AG04450 (cell line): ENCODE measurements at regions not wholly inside any gene's neighbourhood (a gene's known extent, or its start where the extent isn't known, plus 50 kb on each side); places are given as distances from the start of the nearest gene placed in this dataset.

ENCODE experiments used
- CTCF ChIA-PET: fragments of 300-600, 350-600 bp; formaldehyde crosslinking; extraction: SDS; loops from one replicate; lab custom pipeline; 2022; ENCODE audit warnings: antibody characterized with exemption, inconsistent platforms; lab: Charles Lee
- POLR2A ChIA-PET: fragments of 350-600 bp; formaldehyde crosslinking; extraction: SDS; loops from one replicate; lab custom pipeline; 2021; ENCODE audit warnings: antibody characterized with exemption, inconsistent platforms; lab: Yijun Ruan, JAX
- DNase-seq: peaks from one replicate; pipeline ENCODE4 v3.0.0-alpha.2; 2011; ENCODE audit warnings: low read depth, low spot score
- H3K27ac ChIP-seq: one replicate; pipeline ENCODE4 v1.5.1; 2012; ENCODE audit warnings: low read depth, low read length, control low read depth
- H3K27me3 ChIP-seq: one replicate; pipeline ENCODE4 v1.6.0; 2012; ENCODE audit warnings: low read length; ENCODE audit not compliant: control insufficient read depth, insufficient read depth
- H3K4me3 ChIP-seq: 2 replicates; pipeline ENCODE4 v1.5.1; 2011; ENCODE audit warnings: mild to moderate bottlenecking, low read depth, low read length, control low read depth
- H3K9me3 ChIP-seq: 2 replicates; pipeline ENCODE4 v1.5.1; 2012; ENCODE audit warnings: low read length; ENCODE audit not compliant: control insufficient read depth, insufficient read depth
- CTCF ChIP-seq: IDR thresholded peaks from 2 replicates; pipeline ENCODE4 v1.5.1; 2011; ENCODE audit warnings: low read depth, low read length, control low read depth, inconsistent platforms

GRCh38 chr9:3028535-3028934, 184.6 kb upstream of the PUM3 start:
- Histone ChIP-seq H3K4me3 (no peak overlapping the region), H3K27me3 (no peaks in the 10 kb centered on the region), H3K9me3 (no peaks in the 10 kb centered on the region), H3K27ac (no peak overlapping the region)
- ChIA-PET POLR2A (no interaction called here), CTCF (no interaction called here)
- no peak for TF ChIP-seq CTCF
- no peak for DNase-seq

- CTCF ChIA-PET = no interaction called here
These were observed 183.3 kb upstream of the PUM3 start for GRCh38 chr9:3027210-3027609.

GRCh38 chr9:3023449-3023848, 179.6 kb upstream of the PUM3 start:
- Histone ChIP-seq H3K9me3 (no peaks in the 10 kb centered on the region), H3K27me3 (no peaks in the 10 kb centered on the region), H3K4me3 (no peak overlapping the region), H3K27ac (no peak overlapping the region)
- no peak for DNase-seq
- POLR2A ChIA-PET = interaction anchor here (0.5 kb wide), 1 partner anchor 217 kb away, joined by 3 read pairs; no protein-coding TSS in a partner anchor
- CTCF ChIA-PET = no interaction called here
- TF ChIP-seq CTCF = no peak

More at GRCh38 chr9:3027210-3027609, 183.3 kb upstream of the PUM3 start:
- Histone ChIP-seq H3K27ac (no peak overlapping the region), H3K4me3 (no peak overlapping the region), H3K9me3 (no peaks in the 10 kb centered on the region), H3K27me3 (no peaks in the 10 kb centered on the region)
- no peak for DNase-seq
- POLR2A ChIA-PET = no interaction called here
- no peak for TF ChIP-seq CTCF

- H3K27me3 ChIP-seq = no peaks in the 10 kb centered on the region
- no peak for DNase-seq
- no peak for TF ChIP-seq CTCF
- H3K4me3 ChIP-seq = no peak overlapping the region
- POLR2A ChIA-PET = no interaction called here
- CTCF ChIA-PET = no interaction called here
- no peaks in the 10 kb centered on the region for H3K9me3 ChIP-seq
- no peak overlapping the region for H3K27ac ChIP-seq
These were observed 174.9 kb upstream of the PUM3 start for GRCh38 chr9:3018691-3019230.

- H3K27ac ChIP-seq = no peak overlapping the region
- ChIA-PET CTCF (no interaction called here), POLR2A (interaction anchor here (0.7 kb wide), 1 partner anchor 735 kb away, joined by 5 read pairs; no protein-coding TSS in a partner anchor)
- H3K27me3 ChIP-seq = no peaks in the 10 kb centered on the region
- no peaks in the 10 kb centered on the region for H3K9me3 ChIP-seq
- DNase-seq = no peak
- TF ChIP-seq CTCF = no peak
- H3K4me3 ChIP-seq = no peak overlapping the region
These were observed 174.2 kb upstream of the PUM3 start for GRCh38 chr9:3018071-3018470.
